HG03103 (cell line): ENCODE measurements at regions not wholly inside any gene's neighbourhood (a gene's known extent, or its start where the extent isn't known, plus 50 kb on each side); places are given as distances from the start of the nearest gene placed in this dataset.
"Not testable (repeated sequence)": the region's sequence is repeated elsewhere in the genome, so short reads cannot be mapped to it uniquely, and the experiment has no call there.

ENCODE experiments used
- ATAC-seq: cut with Tn5 transposase; IDR thresholded peaks from one replicate; pipeline ENCODE4 v1.9.1; 2021; ENCODE audit warnings: low read depth; ENCODE audit not compliant: unreplicated experiment

DNA sequence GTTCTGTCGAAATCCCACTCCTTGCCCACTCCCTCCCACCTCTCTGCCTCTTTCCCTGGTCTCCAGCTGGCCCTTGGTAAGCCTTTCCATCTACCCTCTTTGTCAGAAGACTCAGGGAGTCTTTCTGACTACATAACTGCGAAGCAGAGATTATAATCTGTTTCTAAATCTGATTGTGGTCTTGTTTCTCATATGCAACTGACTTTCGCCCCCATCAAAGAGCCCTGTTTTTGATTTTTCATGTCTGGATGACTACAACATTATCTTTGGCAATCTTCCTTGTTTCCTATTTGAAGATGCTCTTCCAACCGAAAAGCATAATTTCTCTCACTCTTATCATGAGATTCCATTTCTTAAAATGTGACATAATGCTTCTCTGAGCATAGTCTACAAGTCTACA, 218.2 kb upstream of the ADAMTSL1 start:
- ATAC-seq: no peak

DNA sequence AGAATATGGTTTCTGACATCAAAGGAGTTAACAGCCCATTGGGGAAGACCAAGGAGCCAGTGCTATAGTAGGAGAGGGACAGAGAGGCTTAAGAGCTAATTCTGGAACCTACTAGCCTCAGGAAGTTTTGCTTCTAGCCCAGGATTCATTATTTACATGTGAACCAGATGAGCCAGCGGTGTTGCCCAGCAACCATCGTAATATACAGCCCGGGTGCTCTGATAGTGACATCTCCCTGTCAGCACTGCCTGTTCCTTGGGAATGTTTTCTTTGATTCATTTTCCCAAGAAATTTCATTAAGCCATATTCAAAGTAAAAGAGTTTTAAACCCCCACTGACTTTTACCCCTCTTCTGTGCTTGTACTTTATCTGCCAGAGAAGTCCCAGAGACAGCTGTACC, 217.4 kb upstream of the ADAMTSL1 start:
- no peak for ATAC-seq

DNA sequence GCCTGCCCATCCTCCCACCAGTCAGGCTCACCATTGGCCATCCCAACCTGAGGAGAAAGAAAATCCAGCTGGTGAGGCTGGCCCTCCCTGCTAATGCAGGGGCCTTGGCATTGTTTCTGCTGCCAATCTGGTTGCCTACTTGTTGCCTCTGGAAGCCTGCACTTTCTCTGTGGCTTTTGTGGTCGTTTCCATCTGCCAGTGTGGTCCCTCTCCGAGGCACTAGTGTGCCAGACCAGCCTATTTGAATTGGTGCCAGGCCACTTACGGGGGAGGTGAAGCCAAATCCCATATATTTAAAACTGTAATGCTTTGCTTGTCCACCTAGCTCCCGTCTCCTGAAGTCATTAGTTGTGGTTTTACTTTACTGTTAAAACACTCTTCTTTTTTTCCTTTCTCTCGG, 213.4 kb upstream of the ADAMTSL1 start:
- ATAC-seq: no peak

DNA sequence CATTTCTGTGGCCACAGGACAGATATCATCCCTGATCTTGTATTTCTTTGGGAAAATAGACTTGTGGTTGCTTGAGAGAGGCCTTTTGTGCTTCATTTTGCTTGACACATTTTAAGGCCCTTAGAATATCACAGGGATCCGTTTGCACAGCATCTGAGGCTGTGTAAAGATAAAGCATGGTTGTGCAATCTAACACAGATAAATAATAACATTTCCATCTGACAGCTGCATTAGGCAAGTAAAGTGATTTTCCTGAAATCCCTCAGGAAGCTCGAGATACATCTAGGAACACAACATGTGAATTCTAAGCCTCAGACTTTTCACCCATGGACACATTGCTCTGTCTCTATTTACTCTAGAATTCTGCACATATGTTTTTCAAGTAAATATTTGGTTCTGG, 212.8 kb upstream of the ADAMTSL1 start:
- ATAC-seq: no peak

DNA sequence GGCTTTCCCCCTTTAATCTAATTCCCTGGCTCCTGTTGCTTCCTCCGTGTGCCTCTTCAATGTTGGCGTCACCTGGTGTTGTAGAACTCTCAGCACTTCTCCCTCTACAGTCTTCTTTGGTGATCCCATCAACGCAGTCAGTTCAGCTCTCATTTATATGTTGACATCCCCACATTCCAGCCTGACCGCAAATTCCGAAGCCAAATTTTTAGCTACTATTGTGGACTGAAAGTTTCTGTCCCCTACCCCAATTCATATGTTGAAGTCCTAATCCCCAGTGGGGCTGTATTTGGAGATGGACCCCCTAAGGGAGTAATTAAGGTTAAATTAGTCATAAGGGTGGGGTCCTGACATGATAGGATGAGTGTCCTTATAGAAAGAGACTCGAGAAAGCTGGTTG, 210.6 kb upstream of the ADAMTSL1 start:
- ATAC-seq: no peak

DNA sequence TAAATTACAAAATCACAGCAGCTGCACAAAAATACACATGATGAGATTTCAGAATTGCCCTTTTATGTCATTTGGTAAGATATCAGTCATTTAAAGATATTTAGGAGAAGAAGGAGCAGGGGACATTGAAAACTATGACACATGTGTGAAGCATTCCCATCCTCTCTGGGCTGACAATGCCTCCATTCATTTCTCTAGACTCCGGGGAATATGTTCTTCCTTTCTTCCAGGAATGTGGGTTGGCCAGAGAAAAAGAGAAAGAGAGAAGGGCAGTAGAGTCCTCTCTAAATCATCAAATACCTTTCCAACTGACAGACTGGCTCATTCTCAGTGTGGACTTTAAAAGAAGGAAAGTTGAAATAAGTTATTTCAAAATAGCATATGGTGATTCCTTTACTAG, 205.6 kb upstream of the ADAMTSL1 start:
- ATAC-seq: no peak

DNA sequence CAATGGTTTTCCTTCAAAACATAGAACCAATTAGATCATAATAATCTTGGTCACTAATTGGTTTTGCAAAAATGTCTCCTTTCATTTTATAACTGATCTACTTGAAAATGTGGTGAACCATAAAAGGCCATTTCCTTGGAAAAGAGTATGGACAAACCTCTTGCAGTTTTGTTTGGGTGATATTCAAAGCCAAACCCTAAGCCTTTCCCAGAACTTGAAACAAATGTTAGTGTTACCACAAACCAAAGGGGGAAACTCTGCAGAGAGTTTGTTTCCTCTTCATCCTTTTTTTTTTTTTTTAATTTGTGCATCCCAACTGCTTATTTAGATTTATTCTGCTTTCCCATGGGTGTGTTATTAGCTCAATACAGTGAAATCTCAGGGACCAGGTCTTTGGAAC, 204.4 kb upstream of the ADAMTSL1 start:
- ATAC-seq: no peak

DNA sequence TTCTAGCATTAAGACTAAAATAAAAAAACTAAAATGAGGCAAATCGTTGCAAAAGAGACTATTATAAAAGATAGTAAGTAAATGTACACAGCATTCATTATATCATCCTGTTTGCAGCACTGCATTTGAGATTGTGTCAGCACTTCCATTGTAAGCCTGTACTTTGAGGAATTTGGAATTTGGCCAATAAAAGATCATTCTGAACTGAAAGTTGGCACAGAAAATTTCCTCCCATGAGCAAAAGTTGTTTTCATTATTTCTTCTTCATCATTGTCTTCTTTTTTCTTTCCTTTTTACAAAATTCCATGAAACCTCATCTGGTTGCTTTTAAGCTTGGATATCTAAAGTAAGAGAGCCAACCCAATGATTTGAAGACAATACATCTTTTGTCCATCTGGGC, 199.3 kb upstream of the ADAMTSL1 start:
- ATAC-seq: no peak

DNA sequence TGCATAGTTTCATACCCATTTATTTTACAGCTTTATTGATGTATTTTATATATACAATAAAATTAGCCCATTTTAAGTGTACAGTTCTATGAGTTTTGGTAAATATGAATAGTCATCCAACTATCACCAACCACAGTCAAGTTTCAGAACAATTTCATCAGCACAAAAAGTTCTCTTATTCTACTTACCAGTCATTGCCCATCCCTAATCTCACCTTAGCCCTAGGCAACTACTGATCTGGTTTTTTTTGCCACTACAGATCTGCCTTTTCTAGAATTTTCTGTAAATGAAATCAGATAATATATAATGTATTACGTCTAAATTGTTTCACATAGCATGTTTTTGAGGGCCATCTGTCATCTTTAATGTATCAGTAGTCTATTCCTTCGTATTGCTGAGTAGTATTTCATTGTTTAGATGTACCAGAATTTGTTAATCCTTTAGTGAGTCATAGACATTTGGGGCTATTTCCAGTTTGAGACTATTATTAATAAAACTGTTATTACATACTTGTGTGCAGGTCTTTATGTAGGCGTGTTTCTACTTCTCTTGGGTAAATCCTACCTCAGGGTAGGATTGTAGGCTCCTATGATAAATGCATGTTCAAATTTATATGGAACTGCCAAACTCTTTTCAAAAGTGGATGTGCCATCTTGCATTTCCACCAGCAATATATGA, 198.5 kb upstream of the ADAMTSL1 start:
- no peak for ATAC-seq

DNA sequence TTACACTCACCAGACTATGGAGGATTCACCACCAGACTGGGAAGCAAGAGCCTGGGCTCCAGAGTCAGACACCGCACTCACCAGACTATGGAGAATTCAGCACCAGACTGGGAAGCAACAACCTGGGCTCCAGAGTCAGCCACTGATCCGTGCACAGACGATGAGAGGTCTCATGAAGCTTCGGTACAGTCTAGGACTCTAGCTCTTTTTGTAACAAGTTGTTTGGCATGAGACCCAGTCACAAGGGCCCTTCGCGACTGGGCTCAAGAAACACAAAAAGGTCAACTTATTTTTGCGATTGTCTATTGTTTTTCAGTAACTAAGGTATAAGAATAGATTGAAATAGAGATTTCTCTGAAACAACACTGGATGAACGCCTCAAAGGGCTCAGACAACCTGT, 192.7 kb upstream of the ADAMTSL1 start:
- ATAC-seq: no peak

DNA sequence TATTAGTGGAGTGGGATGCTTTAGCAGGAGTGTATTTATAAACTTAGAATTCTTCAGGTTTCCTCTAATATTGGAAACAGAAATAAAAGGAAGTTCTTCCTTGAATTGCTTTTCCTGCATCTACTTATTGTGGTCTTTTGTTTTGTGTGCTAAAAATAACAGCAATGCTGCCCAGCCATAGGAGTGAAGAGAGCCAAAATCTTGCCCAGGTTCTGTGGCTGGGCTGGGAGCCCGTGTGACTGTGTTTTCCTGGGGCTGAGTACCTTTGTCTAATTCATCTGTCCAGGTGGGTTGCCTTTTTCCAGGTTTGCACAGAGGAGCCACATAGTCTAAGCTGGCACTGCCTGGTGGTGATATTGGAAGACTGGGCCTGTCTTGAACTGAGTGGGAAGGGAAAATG, 179.7 kb upstream of the ADAMTSL1 start:
- ATAC-seq: no peak

DNA sequence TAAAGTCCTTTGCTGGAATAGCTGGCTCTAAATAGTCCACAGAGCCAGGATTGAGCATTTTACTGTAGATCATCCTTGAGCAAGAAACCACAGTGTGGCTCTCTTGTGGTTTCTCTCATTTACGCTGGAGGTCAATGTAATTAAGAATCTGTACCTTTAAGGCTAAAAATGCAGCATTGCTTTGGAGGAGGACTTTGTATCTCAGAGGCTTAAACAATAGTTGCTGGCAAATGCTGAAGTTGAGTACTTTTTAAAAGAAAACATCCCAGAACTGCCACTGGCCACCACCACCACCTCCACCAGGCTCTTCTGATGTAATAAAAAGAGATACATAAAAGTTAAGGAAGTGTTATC, 177.3 kb upstream of the ADAMTSL1 start:
- ATAC-seq: no peak

DNA sequence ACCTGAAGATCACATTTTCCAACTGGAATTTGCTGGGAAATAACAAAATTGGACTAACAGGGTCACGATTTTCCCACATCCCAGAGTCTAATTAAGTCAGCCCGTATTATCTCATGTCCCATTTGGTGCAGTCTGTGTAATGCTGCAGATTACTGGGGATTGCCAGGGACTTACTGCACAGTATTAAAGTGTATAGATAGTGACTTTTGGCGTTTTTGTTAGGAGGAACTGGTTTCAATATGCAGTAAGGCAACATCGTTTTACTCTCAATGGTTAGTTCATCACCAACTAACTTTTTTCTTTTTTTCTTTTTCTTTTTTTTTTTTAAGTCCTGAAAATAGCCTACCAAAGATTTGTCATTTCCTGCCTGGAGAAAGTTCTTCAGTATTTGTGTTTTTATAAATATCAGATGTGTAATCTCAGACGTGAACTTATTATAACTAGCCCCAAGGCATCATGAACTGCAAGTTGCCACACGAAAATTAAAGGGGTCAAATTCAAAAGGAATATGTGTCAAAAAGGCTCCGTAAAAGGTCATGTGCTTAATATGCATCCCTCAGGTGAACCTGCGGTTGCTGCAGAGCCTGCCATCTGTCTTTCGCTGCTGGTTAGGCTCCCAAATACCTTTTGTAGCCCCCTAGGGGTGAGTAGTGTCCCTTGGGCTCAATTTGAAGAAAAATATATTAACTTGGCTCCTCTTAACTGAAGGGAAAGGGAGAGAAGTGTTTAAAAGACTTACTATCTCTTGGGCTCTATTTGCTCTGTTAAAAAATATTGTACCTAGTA, 176.7 kb upstream of the ADAMTSL1 start:
- ATAC-seq: no peak

DNA sequence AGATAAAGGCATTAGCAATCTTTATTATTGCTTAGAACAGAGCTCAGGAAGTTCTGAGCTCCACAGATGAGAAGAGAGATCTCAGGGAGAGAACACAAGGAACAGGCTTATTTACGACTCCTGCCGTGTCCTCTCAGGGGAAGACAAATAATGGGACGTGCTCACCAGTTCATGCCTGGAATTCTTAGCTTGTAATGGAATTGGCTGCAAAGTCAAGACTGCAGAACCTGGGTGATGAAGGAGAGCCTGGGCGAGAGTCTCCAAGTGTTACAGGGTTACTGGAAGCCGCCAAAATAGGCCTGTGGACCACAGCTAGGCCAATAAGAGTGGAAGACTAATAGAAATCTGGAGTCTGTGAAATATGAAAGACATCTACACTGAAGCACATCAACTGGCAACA, 174.5 kb upstream of the ADAMTSL1 start:
- ATAC-seq: no peak

DNA sequence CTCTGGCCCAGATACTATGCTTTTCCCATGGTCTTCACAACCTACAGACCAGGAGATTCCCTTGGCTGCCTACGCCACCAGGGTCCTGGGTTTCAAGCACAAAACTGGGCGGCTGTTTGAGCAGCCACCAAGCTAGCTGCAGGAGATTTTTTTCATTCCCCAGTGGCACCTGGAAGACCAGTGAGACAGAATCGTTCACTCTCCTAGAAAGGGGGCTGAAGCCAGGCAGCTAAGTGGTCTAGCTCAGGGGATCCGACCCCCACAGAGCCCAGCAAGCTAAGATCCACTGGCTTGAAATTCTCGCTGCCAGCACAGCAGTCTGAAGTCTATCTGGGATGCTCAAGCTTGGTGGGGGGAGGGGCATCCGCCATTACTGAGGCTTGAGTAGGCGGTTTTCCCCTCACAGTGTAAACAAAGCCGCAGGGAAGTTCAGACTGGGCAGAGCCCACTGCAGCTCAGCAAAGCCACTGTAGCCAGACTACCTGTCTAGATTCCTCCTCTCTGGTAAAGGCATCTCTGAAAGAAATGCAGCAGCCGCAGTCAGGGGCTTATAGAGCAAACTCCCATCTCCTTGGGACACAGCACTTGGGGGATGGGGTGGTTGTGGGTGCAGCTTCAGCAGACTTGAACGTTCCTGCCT, 168.7 kb upstream of the ADAMTSL1 start:
- ATAC-seq: not testable (repeated sequence)

DNA sequence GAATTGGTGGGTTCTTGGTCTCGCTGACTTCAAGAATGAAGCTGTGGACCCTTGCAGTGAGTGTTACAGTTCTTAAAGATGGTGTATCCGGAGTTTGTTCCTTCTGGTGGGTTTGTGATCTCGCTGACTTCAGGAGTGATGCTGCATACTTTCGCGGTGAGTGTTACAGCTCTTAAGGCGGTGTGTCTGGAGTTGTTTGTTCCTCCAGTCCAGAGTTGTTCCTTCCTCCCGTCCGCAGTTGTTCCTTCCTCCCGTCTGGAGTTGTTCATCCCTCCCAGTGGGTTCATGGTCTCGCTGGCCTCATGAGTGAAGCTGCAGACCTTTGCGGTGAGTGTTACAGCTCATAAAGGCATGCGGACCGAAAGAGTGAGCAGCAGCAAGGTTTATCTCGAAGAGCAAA, 159.6 kb upstream of the ADAMTSL1 start:
- ATAC-seq: no peak

DNA sequence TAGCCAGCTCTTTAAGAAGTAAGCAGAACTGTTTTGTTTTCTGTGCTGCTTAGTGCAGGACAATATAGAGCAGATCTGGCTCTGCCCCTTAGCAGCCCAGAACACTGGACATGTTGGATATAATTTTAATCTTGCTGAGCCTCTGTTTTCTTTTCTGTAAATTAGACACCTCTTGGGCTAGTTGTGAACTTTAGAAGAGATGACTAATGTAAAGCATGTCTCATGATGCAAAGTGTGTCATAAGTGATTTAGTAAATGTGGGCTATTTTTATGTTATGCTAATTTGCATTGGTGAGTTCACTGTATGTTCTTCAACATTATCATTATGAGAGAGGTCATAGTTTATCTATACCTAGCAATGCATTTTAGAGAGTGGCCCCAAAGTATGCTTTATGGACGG, 156.1 kb upstream of the ADAMTSL1 start:
- no peak for ATAC-seq

DNA sequence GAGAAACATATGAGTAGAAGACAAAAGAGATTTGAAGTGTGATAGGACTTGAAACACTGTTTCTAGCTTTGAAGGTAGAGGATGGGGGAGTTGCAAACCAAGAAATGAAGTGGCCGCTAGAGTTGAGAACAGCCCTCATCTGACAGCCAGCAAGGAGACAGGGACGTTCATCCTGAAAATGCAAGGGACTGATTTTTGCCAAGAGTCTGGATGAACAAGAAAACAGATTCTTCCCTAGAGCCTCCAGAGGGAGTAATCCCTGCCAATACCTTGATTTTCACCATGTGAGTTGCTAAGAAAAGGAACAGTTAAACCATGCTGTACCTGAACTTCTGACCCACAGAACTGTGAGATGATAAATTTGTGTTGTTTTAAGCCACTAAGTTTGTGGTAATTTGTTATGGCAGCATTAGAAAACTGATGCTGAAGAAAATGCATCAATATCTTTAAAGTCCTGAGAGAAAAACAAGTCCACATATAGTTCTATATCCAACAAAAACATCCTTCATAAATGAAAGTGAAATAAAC, 154.0 kb upstream of the ADAMTSL1 start:
- ATAC-seq: no peak

DNA sequence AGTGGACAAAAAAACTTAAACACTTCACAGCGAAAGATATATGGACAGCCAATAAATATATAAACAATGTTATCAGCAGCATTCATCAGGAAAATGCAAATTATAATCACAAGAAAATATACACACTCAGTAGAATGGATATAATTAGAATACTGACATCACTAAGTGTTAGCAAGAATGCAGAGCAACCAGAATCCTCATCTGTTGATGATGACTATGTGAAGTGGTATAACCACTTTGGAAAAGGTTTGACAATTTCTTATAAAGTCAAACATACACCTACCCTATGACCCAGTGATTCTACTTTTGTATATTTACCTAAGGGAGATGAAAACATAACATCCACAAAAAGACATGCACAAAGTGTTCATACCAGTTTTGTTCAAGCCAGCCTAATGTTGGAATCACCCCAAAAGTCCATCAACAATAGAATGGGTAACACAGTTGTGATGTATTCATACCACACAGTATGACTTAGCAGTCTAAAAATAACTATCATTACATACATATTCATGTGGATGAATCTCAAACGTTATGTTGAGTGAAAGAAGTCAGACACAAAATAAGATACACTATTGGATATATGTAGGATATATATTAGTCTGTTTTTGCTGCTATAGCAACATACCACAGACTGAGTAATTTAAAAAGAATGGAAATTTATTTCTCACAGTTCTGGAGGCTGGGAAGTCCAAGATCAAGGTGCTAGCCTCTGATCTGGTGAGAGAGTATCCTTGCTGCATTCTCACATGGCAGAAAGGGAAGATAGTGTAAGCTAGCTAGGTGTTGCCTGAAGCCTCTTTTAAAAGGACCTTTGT, 148.8 kb upstream of the ADAMTSL1 start:
- ATAC-seq: no peak

DNA sequence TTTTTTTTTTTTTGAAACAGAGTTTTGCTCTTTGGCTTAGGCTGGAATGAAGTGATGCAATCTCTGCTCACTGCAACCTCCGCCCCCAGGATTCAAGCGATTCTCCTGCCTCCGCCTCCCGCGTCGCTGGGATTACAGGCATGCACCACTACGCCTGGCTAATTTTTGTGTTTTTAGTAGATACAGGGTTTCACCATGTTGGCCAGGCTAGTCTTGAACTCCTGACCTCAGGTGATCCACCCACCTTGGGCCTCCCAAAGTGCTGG, 148.3 kb upstream of the ADAMTSL1 start:
- not testable (repeated sequence) for ATAC-seq

DNA sequence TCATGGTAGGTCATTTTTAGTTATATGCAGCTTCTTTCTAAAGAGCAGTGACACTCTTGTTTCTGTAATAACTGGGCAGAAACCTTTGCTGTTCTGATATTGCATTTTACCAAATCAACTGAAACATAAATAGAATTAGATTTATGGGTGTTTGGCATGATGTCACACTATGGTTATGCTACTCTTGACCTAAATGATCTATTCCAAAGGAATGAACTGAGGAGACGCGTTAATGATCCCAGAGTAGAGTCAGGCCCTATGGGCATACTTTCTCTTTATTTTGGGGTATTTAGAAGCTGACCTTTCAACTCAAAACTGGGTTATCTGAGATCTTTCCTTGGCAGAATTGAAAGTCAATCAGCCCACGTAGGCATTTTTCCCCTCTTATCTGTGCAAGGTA, 146.8 kb upstream of the ADAMTSL1 start:
- ATAC-seq: no peak
